Heart left ventricle (tissue), 13 donors: ENCODE measurements at regions not wholly inside any gene's neighbourhood (a gene's known extent, or its start where the extent isn't known, plus 50 kb on each side); places are given as distances from the start of the nearest gene placed in this dataset.

Source experiments
- POLR2A ChIP-seq, 2 donors: fragments of 450-650 bp; IDR thresholded peaks; one replicate each; pipeline ENCODE4 v1.6.1; 2017; ENCODE audit warnings: antibody characterized with exemption in 2 of 2, mild to moderate bottlenecking in 2 of 2, moderate library complexity in 2 of 2
- TF ChIP-seq, protein P1 (sequence below), 12 donors: fragments of 200-600 bp; sonication (generic) in 4 of 12; IDR thresholded peaks; one replicate each; pipeline versions ENCODE4 v1.5.0 to v1.8.0; 2018 to 2022; ENCODE audit warnings: antibody characterized with exemption in 12 of 12, mild to moderate bottlenecking in 5 of 12
- donor health status: ischemic (EF 13 %, LVEDD 7.1; RV severe dilation, severe dysfunction).
- donor health status: DM: no; HTN: yes; CAD: no.
- donor health status: DM: no; HTN: no; CAD: no.
- donor health status: ischemic (EF 25% LVEDD 6.9; RV normal size, moderate dysfunction).
- donor health status: ischemic (EF 25% LVEDD 5.7; RV mildly dilated, moderate dysfunction).
- donor health status: ischemic (EF 35%, LVEDD 5.7; RV mildly dilated, moderate dysfunction).
- donor health status: nonischemic (EF 11% LVEDD 7.7; RV severe dilation, severe dysfunction).
- donor health status: DM: yes; HTN: yes; CAD: no.
- donor health status: PGD.
- donor health status: ischemic (EF 29% LVEDD 5.4; RV normal size, mild dysfunction).
- donor health status: nonischemic (EF 23%, LVEDD 6.1; RV moderate dilation, normal function).

DNA sequence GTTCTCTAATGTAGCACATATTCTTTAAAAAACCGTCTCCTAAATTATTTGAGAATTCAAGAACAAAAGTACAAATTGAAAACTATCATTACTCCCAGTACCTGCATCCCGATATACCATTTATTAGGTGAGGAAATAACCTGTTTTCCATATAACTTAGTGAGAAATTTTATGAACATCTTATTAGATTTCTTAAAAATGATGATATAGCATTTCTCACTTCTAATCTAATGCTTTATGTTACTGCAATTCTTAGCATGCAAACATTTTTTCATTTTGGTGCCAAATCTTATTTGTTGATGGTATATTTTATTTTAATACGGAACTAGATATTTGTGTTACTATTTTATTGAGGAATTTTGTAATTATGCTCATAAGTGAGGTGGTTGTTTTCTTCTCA, 1321.3 kb upstream of the SLC10A2 start:
- TF ChIP-seq, protein P1, sequence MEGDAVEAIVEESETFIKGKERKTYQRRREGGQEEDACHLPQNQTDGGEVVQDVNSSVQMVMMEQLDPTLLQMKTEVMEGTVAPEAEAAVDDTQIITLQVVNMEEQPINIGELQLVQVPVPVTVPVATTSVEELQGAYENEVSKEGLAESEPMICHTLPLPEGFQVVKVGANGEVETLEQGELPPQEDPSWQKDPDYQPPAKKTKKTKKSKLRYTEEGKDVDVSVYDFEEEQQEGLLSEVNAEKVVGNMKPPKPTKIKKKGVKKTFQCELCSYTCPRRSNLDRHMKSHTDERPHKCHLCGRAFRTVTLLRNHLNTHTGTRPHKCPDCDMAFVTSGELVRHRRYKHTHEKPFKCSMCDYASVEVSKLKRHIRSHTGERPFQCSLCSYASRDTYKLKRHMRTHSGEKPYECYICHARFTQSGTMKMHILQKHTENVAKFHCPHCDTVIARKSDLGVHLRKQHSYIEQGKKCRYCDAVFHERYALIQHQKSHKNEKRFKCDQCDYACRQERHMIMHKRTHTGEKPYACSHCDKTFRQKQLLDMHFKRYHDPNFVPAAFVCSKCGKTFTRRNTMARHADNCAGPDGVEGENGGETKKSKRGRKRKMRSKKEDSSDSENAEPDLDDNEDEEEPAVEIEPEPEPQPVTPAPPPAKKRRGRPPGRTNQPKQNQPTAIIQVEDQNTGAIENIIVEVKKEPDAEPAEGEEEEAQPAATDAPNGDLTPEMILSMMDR (IDR thresholded peaks at IDR 0.05) = no peak
- no peak for TF ChIP-seq POLR2A (IDR thresholded peaks at IDR 0.05)
